AG09309 (cell line): ENCODE measurements at regions not wholly inside any gene's neighbourhood (a gene's known extent, or its start where the extent isn't known, plus 50 kb on each side); places are given as distances from the start of the nearest gene placed in this dataset.

Experiments
- DNase-seq: peaks from one replicate; pipeline ENCODE4 v3.0.0-alpha.2; 2010; ENCODE audit warnings: low read depth
- H3K4me3 ChIP-seq: 2 replicates; pipeline ENCODE4 v1.5.1; 2011; ENCODE audit warnings: mild to moderate bottlenecking, low read depth, low read length, moderate library complexity; ENCODE audit not compliant: control insufficient read depth
- CTCF ChIP-seq: IDR thresholded peaks from 2 replicates; pipeline ENCODE4 v1.5.1; 2011; ENCODE audit warnings: mild to moderate bottlenecking, low read depth, low read length, inconsistent platforms; ENCODE audit not compliant: insufficient read depth, control insufficient read depth; ENCODE audit errors: missing control alignments

GRCh38 chr1:88036345-88037014, 647.6 kb upstream of the PKN2 start:
- no peak for TF ChIP-seq CTCF
- no peak overlapping the region for H3K4me3 ChIP-seq

DNA sequence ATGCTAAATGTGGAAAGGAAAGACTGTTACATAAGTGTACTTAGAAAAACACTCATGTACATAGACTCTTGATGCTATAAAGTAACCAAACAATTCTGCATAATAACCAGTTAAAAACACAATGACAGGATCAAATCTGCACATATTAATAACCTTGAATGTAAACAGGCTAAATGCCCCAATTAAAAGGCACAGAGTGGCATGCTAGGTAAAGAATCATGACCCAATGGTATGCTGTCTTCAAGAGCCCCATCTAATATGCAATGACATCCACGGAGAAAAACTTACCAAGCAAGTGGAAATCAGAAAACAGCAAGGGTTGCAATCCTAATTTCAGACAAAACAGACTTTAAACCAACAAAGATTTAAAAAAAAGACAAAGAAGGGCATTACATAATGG, 644.8 kb upstream of the PKN2 start:
- no peak for DNase-seq

More at GRCh38 chr1:88036345-88037014, 647.6 kb upstream of the PKN2 start:
- no peak for DNase-seq

DNA sequence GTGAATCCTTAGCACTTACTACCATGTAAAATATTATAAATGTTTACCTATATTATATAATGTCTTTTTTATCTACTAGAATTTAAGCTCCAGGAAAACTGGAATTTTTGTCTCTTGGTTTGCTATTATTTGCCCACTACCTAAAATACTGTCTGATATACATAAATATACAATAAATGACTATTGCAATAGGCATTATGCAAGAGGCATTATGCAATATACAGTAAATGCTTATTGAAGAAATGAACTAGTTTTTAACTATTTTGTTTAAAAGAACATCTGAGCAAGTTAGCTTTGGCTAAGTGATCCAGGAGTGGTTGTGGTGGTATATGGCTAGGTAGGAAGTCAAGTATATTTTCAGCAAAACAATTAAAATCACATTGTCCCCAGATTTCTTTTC, 640.2 kb upstream of the PKN2 start:
- no peak for DNase-seq
- no peak for TF ChIP-seq CTCF

More for the DNA sequence above, 644.8 kb upstream of the PKN2 start:
- TF ChIP-seq CTCF = no peak
- no peak overlapping the region for H3K4me3 ChIP-seq

DNA sequence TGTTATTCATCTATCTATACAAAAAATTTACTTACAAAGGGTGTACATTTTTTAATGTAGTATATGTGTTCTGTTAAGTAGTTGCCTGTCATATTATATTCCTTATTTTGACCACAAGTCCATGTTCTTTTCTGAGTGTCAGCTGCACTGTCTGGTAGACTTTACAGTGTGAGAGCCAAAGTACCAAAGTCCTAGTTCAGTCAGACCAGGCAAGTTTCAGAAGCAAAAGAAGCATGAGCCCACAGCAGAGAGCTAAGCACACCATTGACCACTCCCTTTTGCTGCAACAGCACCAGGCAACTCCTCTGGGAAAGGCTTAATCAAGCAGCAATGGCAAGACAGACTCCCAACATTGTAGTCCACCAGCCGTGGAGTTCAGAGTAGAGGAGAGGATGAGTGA, 631.9 kb upstream of the PKN2 start:
- no peak overlapping the region for H3K4me3 ChIP-seq
- no peak for DNase-seq
- no peak for TF ChIP-seq CTCF

More for the DNA sequence above, 640.2 kb upstream of the PKN2 start:
- no peak overlapping the region for H3K4me3 ChIP-seq

GRCh38 chr1:88053065-88053464, 631.0 kb upstream of the PKN2 start:
- H3K4me3 ChIP-seq = no peak overlapping the region
- TF ChIP-seq CTCF = no peak
- DNase-seq = no peak

GRCh38 chr1:88056881-88057280, 627.2 kb upstream of the PKN2 start:
- no peak for TF ChIP-seq CTCF
- DNase-seq = no peak
- H3K4me3 ChIP-seq = no peak overlapping the region
